GM21717 (cell line): ENCODE measurements at regions not wholly inside any gene's neighbourhood (a gene's known extent, or its start where the extent isn't known, plus 50 kb on each side); places are given as distances from the start of the nearest gene placed in this dataset.

Source experiments
- ATAC-seq: cut with Tn5 transposase; IDR thresholded peaks from one replicate; pipeline ENCODE4 v1.9.1; 2021; ENCODE audit warnings: mild to moderate bottlenecking, moderate library complexity; ENCODE audit not compliant: unreplicated experiment

DNA sequence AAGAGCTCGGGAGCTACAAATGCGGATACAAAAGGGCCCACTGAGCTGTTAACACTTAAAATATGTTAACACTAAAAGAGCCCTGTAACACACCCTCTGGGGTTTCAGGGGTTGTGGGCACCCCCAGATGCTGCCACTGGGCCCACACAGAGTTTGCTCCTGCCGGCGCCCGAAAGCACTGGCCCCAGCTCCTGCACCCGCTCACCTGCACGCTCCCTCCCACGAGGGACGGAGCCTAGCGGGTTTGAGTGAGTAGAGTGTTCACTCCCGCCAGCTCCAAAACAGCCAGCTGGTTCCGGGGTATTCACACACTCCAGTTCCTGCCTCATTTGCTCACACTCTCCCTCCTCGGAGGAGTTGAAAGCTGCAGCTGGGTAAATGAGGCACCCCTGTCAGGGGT is 357.7 kb downstream of the ETNK1 start:
- no peak for ATAC-seq

DNA sequence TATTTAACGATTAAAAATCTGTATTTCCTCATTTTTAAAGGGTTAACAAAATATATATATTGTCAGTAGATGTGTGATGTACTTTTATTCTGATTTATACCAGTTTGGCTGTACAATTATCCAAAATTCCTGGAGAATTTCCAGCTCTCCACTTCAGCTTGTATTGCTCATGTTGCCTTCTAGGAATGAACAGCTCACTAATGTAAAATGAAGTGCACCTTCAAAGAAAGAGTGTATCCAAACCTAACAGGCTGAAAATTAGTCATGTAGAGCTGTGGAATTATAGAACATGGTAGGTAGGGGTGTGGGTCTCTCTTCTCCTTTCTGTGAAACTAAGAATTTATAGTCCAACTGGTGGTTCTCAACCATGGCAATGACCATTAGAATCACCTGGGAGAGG is 362.0 kb downstream of the ETNK1 start:
- ATAC-seq, result no peak

DNA sequence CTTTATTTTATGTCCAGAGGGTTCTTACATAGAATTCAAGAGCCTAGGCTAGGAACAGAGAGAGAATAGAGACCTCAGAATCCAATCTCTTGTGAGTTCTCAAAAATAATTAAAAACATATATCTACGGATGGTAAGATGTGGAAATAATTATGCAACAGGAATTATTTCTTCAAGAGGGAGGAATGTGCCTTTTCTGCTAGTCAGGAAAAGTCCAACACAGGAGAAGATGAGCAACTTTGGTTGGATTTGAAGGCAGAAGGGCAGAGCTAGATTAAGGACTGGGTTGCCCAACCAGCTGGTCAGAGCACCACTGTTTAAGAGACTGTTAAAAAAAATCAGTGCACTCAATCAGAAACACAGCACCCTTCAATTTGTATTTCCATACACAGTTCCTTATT is 365.5 kb downstream of the ETNK1 start:
- ATAC-seq, result no peak

DNA sequence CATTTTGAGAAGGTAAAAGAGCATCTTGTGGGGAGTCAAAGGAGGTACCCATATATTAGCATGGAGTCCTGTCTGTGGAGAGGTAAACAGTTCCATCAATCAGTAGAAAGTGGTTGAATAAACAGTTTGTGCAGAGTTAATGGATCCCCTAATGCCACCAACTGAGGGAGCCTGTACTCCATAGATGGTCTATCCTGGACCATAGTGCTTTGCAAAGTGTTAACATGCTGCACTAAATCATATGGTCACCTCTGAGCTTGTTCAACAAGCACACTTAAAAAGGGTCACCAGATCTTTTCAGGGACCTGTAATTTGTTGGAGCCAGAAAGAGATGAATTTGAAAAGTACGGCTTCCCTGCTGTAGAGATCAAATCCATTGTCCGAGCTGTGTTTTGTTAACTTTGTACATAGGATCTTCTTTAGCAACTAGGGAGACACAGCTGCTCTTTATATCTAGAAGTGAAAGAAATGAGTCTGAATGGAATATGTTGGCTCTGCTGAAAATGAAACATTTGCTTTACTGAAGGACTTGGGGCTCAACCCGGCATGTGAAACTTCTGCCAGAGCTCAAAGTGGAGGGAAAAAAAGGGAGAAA is 366.4 kb downstream of the ETNK1 start:
- ATAC-seq, result no peak

DNA sequence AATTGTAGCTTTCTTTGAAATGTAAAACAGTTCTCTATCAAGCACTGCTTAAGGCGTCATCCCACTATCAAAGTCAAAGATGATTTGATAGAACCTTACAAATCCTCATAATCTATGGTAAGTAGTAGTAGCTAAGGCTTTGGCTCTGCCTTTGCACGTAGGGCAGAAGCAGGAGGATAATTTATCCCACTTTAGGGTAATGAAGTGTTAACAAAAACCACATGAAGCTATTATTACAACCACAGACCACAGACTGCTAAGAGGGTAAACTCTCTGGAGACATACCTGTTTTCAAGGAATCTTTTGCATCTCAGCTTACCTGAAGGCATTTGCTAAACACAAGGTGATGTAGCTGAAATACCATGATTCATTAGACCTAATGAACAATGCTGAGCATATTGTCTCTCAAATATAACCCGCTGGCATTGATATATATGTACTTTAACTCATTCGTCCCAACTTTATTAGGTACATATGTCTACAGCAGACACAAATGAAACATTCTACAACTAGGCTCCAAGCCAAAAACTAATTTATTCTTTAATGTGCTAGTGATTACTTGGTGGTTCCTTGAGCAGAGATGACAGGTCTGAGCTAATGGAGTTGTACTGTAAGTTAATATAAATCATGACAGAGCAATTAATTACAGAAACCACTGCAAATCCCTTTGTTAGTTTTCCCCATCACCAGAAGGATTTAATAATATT is 368.8 kb downstream of the ETNK1 start:
- ATAC-seq, result no peak

DNA sequence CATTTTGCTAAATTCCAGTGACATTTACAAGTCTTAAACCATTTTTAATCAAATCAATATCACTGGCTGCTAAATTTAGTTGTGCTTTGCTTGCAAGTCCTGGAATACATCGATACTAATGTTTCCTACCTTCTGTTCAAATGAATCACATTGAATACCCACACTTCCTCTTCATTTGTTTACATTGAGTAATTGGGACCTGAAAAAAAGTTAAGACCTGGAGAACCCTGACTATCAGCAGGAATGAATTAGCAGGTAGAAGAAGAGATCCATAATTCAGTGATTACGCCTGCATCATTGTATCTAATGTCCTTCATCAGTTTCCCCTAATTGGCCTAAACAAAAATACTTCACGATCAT is 369.3 kb downstream of the ETNK1 start:
- ATAC-seq, result no peak

DNA sequence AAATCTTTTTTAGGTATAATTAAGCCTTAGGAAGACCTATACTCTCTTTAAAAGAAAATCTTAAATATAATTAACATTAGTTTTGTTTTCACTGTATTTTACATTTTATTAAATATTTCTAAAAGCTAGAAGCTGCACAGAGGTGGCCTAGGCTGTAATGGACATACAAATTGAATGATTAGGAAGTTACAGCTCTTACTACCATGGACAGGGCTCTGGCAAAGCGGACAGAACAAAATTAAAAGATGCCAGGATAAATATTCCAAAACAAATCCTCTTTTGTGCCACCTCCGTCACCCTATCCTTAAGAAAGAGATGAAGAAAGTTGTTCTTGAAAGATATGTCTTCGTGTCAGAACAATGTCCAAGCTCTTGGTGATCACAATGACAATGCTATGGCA is 376.5 kb downstream of the ETNK1 start:
- ATAC-seq, result no peak

DNA sequence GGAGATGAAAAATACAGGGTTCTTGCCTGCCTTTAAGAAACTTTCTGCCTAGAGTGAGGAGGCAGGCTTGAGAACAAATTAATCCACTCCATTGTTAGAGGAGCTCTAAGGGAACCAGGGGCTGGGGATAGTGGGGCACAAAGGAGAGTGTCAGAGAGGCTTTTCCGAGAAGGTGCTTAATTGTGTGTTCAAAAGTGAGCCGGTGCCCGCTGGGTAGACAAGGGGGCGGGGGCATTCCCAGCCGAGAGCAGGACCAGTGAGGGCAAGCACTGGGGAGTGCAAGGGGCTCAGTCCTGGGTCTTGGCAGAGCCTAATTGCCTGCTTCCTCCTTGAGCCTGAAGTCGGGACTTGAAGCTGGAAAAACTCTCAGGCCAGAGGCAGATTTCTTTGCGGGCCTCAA is 377.4 kb downstream of the ETNK1 start:
- no peak for ATAC-seq

DNA sequence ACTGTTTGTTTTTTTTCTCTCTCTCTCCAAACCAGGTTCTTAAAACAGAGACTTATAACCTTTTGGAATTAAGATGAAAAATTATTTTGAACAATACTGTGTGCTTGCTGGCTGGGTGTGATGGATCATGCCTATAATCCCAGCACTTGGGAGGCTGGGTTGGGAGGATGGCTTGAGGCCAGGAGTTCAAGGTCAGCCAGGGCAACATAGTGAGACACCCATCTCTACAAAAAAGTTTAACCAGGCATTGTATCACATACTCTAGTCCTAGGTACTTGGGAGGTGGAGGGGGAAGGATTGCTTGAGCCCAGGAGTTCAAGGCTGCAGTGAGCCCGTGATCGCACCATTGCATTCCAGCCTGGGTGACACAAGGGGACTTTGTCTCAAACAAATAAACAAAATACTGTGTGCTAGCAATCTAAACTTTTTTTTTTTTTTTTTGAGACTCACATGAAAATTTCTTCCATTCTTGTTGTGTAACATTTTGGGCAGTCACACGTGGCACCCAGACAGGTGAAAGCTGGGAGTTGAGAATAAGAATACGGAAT is 379.6 kb downstream of the ETNK1 start:
- ATAC-seq, result no peak

DNA sequence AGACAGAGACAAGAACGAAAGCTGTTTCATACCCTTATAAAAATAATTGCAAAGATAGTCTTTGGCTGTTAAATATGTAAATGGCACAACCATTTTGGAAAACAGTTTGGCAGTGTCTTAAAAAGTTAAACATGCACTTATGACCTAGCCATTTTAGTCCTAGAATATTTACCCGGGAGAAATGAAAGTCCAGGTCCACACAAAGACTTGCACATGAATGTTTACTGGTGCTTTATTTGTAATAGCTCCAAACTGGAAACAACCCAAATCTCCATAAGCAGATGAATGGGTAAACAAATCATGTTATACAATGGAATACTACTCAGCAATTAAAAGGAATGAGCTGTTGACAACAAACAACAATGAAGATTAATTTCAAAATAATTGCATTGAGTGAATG is 380.4 kb downstream of the ETNK1 start:
- ATAC-seq, result no peak

DNA sequence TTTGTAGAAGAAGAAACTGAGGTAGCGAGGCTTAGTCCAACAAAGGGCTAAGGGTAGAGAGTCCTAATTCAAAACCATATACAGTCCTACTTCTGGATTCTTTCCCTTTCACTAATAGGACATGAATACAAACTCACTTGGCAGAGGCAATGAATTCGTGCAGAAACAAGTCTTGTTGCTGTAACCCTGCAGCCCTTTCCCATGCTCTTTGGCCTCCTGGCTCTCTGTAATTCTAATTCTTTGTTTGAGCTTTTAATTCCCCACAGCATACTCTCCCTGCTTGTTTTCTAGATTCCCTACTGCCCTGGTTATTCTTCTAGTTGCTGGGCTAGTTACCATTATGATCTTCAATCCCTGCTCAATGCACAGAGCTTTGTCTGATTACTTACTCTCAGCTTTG is 381.4 kb downstream of the ETNK1 start:
- ATAC-seq, result no peak

DNA sequence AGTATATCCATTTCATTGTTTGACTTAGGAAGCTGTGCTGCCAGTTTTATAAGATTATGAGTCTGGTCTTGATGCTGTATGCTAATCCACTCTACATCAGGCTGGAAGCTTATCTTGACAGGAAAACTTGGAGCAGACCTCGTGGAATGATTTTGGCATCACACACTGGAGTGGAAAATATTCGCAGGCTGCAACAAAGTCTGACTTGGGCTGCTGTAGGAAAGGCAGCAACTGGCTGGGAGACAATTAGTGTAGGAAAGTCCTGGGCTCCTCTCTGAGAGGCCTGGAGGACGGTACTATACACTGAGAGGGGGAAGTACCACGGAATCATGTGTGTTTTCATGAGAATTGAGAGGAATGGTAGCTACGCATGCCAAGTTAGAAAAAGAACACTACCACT is 383.7 kb downstream of the ETNK1 start:
- ATAC-seq, result no peak

DNA sequence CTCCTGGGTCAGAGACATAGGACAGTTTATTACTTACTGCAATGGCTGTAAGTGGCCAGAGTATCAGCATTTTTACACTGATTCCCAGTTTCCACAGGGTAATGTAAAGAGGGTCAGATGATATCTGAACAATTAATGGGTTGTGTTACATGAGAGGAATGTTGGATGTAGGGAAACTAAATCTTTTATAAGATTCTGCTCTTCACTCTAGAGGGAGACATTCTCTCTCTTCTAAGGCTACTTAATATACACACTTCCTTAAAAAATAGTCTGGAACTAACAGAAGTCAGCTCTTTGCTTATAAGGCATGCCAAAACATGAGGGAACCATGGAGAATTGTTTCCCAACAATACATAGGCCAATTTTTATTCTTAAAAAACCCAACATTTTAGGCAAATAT is 389.8 kb downstream of the ETNK1 start:
- no peak for ATAC-seq

DNA sequence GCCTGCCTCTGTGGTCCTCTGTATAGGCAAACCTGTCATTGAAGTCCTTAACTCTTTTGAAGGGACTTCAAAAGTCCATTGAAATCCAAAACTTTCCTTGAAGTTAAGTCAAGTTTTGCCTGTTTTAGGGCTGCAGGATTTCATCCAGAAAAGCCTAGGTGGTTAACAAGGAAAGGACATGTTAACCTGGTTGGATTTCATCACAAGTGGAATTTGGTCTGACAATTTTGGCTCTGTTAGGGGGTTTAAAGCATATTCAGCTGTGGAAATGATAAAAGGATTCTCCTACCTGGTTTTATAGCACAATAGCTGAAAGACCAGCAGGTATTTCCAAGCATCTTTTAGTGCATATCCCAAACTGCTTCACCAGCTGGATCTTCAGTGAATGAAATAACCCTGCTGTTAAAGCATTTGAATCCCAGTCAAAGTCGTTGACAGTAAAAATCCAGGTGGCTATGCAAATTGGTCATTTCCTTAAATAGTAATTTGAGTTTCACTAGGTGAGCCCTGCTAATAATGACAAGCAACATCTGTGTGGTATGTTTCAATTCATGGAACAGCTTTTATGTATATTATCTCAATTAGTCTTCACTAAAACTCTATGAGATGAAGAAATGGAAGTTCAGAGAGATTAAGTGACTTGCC is 400.5 kb downstream of the ETNK1 start:
- ATAC-seq, result no peak

DNA sequence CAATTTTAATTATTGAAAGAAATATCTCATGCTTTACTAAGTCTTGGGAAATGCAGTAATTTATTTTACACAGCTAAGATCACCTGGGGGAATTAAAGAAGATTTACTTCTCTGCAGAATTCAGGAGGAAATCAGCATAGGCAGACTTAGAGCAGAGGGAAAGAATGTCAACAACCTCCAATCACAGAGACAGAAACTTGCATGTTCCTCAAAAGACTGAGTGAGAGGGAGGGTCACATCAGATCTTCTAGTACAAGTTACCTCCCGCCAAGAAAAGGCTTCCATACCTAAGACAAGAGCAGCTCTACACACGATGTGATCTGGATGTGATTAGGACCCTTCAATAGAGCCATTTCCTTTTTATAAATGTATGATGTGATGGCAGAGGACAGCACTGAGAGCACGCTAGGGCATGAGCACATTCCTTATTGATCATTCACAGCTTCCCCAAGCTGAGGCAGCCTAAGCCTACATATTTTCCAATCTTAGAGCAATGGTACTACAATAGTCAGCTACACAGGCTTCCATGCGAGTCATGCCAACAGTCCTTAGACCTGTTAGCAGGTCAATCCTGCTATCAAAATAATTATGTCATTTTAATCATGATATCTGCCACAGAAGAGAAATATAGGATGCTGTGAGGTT is 403.3 kb downstream of the ETNK1 start:
- no peak for ATAC-seq

DNA sequence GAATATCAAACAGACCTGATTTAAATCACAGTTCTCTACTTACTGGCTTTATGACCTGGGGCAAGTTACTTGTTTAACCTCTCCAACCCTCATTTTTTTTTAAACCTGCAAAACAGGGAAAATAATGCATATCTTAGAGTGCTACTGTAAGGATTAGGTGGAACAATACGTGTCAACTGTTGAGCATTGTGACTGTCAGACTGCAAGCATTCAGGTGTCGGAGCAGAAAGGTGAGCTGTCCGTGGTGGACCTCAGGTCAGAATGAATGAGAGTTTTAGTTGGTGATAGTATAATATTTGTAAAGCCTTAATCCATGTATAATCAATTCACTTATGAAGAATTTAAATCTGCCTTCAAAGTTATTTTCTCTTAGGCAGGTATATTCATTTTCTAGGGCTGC is 404.2 kb downstream of the ETNK1 start:
- no peak for ATAC-seq

DNA sequence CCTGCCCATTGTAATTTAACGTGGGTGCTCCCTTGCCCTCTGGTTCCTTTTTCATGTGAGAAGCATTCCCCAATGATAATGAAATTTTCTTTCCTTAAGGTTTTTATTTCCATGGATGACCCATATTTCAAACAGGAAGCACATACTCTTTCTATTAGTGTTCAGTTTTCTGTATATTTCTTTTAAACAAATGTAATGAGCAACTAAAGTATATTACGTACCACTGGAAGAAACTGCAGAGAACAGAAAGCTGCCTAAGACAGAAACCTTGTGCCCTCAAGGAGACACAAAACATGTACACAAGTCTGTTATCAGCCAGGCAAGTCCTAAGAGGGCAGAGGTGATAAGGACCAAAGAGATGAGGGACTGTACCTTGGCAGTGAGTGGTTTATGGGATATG is 414.9 kb downstream of the ETNK1 start:
- no peak for ATAC-seq

DNA sequence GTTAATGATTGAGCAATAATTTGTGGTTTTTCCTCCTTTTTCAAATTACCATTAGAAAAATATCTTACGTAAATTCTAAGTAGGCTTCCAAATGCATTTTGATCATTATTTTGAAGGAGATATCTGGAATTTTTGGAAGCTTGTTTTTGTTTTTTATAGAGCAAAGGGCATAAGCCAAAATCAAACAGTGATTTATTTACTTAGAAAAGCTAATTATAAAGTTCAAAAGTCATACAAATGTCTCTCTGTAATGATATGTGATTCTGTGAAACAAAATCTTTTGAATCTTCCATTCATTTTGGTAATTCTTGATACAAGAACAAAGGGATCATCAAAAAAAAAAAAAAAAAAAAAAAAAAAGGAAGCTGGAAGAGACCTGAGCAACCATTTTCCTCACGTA is 416.8 kb downstream of the ETNK1 start:
- no peak for ATAC-seq

DNA sequence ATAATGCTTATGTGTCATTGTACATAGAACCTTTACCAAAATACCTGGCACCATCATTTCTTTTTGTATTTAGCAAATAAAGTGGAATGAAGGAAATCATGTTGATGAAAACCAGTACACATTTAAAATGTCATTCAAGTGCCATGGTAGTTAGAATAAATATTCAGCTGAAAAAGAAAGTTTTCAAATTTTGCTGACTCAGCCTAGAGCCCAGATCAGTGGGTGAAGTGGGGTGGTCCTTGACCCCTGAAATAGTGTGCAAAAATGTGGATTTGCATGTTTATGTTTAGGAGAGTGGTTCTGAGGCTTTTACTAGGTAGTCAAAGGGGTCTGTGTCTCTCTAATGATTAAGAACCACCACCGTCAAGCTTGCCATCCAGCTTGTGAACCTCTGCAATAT is 418.7 kb downstream of the ETNK1 start:
- no peak for ATAC-seq

DNA sequence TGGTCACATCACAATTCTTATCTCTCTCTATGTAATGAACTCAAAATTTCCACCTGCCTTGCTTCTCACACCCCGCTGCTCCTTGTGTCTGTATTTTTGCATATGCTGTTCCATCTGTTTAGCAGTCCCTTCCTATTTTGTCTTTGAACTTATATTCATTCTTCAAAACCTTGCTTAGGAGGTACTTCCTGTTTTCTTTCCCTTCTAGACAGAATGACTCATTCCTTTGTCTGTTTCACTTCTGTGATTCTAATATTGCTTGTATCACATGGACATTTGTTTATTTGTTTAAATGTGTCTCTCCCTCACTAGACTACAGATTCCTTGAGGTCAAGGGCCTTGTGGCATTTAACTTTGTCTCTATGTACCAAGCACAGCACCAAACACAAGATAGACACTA is 424.2 kb downstream of the ETNK1 start:
- no peak for ATAC-seq

DNA sequence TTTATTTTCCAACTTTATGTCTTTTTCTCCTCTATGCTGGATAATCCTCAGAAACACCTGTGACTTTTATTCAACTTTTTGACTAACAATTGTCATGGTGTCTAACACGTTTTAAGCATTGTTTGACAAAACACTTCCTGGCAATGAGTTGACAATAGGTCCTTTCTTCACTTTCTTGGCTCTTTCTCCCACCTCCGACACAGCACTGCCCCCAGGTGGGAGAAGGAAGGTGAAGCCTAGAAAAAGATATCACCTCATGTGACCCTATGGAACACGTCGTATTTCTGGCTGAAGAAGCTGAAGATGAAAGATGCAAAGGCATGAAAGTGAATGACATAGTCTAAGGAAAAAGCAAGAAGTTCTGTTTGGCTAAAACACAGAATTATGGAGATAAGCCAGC is 430.0 kb downstream of the ETNK1 start:
- ATAC-seq, result no peak

DNA sequence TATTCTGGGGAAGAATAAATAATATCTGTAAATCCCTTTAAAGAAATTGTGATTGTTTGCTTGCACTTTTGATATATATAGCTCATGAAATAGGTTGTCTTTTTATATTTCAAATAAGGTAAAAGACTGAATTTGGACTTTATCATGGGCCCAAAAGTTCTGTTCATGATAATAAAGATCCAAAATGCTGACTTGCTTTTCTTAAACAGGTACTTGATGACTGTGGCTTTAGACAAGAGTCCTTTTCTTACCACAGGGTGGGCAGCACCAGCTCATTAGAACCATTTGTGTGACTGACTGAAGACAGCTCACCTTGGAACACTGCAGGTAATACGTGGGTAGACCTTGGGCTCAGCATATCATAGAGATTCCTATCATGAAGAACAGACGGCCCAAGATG is 432.6 kb downstream of the ETNK1 start:
- no peak for ATAC-seq
